Prostate gland (tissue), 2 donors: ENCODE measurements at regions not wholly inside any gene's neighbourhood (a gene's known extent, or its start where the extent isn't known, plus 50 kb on each side); places are given as distances from the start of the nearest gene placed in this dataset.

Experiments used
- POLR2A ChIP-seq: fragments of 450-650 bp; IDR thresholded peaks from one replicate; pipeline ENCODE4 v1.6.1; 2016; ENCODE audit warnings: antibody characterized with exemption, mild to moderate bottlenecking
- POLR2AphosphoS5 ChIP-seq: sonication (generic); formaldehyde crosslinking; IDR thresholded peaks from one replicate; pipeline ENCODE4 v1.6.1; 2017; ENCODE audit warnings: antibody characterized with exemption
- TF ChIP-seq, protein P1 (sequence below), 4 experiments: fragments of 200-600 bp in 2 of 4; fragments of 450-650 bp in 2 of 4; sonication (generic) in 2 of 4; IDR thresholded peaks; 1 replicate in 3 of 4; 2 replicates in 1 of 4; pipeline ENCODE4 v1.5.1; 2016 to 2019; ENCODE audit warnings: antibody characterized with exemption in 4 of 4, mild to moderate bottlenecking in 2 of 4, moderate library complexity in 2 of 4

DNA sequence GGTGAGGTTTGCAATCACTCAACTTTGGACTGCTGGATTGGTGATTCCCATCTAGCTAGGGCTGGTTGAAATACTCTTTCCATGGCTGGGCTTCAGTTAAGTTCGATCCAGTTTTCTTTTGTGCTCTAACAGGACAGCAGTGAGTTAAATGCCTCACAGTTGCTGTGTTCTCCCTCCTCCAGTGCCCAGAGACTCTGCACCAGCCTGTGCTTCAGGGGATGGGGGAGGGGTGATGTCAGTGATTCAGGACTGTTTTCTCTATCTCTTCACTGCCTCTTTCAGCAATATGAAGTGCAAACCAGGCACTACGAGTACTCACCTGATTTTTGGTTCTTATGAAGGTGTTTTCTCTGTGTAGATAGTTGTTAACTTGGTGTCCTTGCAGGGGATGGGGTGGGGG, 88.2 kb upstream of the FAM83B start:
- TF ChIP-seq, protein P1, sequence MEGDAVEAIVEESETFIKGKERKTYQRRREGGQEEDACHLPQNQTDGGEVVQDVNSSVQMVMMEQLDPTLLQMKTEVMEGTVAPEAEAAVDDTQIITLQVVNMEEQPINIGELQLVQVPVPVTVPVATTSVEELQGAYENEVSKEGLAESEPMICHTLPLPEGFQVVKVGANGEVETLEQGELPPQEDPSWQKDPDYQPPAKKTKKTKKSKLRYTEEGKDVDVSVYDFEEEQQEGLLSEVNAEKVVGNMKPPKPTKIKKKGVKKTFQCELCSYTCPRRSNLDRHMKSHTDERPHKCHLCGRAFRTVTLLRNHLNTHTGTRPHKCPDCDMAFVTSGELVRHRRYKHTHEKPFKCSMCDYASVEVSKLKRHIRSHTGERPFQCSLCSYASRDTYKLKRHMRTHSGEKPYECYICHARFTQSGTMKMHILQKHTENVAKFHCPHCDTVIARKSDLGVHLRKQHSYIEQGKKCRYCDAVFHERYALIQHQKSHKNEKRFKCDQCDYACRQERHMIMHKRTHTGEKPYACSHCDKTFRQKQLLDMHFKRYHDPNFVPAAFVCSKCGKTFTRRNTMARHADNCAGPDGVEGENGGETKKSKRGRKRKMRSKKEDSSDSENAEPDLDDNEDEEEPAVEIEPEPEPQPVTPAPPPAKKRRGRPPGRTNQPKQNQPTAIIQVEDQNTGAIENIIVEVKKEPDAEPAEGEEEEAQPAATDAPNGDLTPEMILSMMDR (IDR thresholded peaks at IDR 0.05), result no peak
- TF ChIP-seq POLR2AphosphoS5 (no peak), POLR2A (no peak)
